A673 (cell line): ENCODE measurements at regions not wholly inside any gene's neighbourhood (a gene's known extent, or its start where the extent isn't known, plus 50 kb on each side); places are given as distances from the start of the nearest gene placed in this dataset.

Source experiments
- EZH2 ChIP-seq: fragments of 200-600 bp; sonication (generic); IDR thresholded peaks from 2 replicates; pipeline ENCODE4 v1.6.1; 2017; ENCODE audit warnings: borderline replicate concordance, low read depth, mild to moderate bottlenecking, mixed read lengths, antibody characterized with exemption, low read length; ENCODE audit not compliant: poor library complexity, severe bottlenecking
- TF ChIP-seq, protein P1 (sequence below): fragments of 300-800, 200-600 bp; sonication (generic); conservative IDR thresholded peaks from 2 replicates; pipeline ENCODE4 v1.5.1; 2017; ENCODE audit warnings: low read depth, mild to moderate bottlenecking, antibody characterized with exemption, low read length, moderate library complexity, mixed read lengths

- TF ChIP-seq EZH2 = no peak
- TF ChIP-seq, protein P1, sequence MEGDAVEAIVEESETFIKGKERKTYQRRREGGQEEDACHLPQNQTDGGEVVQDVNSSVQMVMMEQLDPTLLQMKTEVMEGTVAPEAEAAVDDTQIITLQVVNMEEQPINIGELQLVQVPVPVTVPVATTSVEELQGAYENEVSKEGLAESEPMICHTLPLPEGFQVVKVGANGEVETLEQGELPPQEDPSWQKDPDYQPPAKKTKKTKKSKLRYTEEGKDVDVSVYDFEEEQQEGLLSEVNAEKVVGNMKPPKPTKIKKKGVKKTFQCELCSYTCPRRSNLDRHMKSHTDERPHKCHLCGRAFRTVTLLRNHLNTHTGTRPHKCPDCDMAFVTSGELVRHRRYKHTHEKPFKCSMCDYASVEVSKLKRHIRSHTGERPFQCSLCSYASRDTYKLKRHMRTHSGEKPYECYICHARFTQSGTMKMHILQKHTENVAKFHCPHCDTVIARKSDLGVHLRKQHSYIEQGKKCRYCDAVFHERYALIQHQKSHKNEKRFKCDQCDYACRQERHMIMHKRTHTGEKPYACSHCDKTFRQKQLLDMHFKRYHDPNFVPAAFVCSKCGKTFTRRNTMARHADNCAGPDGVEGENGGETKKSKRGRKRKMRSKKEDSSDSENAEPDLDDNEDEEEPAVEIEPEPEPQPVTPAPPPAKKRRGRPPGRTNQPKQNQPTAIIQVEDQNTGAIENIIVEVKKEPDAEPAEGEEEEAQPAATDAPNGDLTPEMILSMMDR = no peak
Observed at GRCh38 chr4:24218566-24218965, 328.7 kb upstream of the PPARGC1A start.
